NOMO-1 treated with dmso at 0.1 percent for 144 hours (cell line): ENCODE measurements at regions not wholly inside any gene's neighbourhood (a gene's known extent, or its start where the extent isn't known, plus 50 kb on each side); places are given as distances from the start of the nearest gene placed in this dataset.
"Not testable (repeated sequence)": the region's sequence is repeated elsewhere in the genome, so short reads cannot be mapped to it uniquely, and the experiment has no call there.

ENCODE experiments used
- DNase-seq: peaks from one replicate; lab custom pipeline; 2025; ENCODE audit not compliant: unreplicated experiment; lab: John Stamatoyannopoulos, UW

GRCh38 chr5:15346738-15347137 lies 153.2 kb upstream of the FBXL7 start:
- DNase-seq: no peak

GRCh38 chr5:15344954-15345353 lies 155.0 kb upstream of the FBXL7 start:
- no peak for DNase-seq

- DNase-seq: no peak
Observed at GRCh38 chr5:15338546-15338945, 161.4 kb upstream of the FBXL7 start.

- no peak for DNase-seq
Observed at GRCh38 chr5:15334551-15335266, 165.3 kb upstream of the FBXL7 start.

- DNase-seq: no peak
Observed at GRCh38 chr5:15333091-15333490, 166.9 kb upstream of the FBXL7 start.

GRCh38 chr5:15326932-15327331 lies 173.0 kb upstream of the FBXL7 start:
- DNase-seq: no peak

GRCh38 chr5:15326471-15326870 lies 173.5 kb upstream of the FBXL7 start:
- no peak for DNase-seq

- no peak for DNase-seq
Observed at GRCh38 chr5:15322421-15322820, 177.6 kb upstream of the FBXL7 start.

GRCh38 chr5:15321776-15322175 lies 178.2 kb upstream of the FBXL7 start:
- DNase-seq: no peak

- no peak for DNase-seq
Observed at GRCh38 chr5:15320871-15321270, 179.1 kb upstream of the FBXL7 start.

GRCh38 chr5:15304914-15305834 lies 194.8 kb upstream of the FBXL7 start:
- no peak for DNase-seq

GRCh38 chr5:15304066-15304731 lies 195.8 kb upstream of the FBXL7 start:
- no peak for DNase-seq

- no peak for DNase-seq
Observed at GRCh38 chr5:15300141-15300540, 199.8 kb upstream of the FBXL7 start.

GRCh38 chr5:15290953-15291352 lies 209.0 kb upstream of the FBXL7 start:
- DNase-seq: no peak

- DNase-seq: no peak
Observed at GRCh38 chr5:15286650-15287049, 213.3 kb upstream of the FBXL7 start.

GRCh38 chr5:15285901-15286583 lies 213.9 kb upstream of the FBXL7 start:
- no peak for DNase-seq

- DNase-seq: no peak
Observed at GRCh38 chr5:15284706-15285105, 215.3 kb upstream of the FBXL7 start.

GRCh38 chr5:15283076-15283475 lies 216.9 kb upstream of the FBXL7 start:
- DNase-seq: no peak

- no peak for DNase-seq
Observed at GRCh38 chr5:15282611-15283010, 217.4 kb upstream of the FBXL7 start.

GRCh38 chr5:15271596-15271995 lies 228.4 kb upstream of the FBXL7 start:
- DNase-seq: not testable (repeated sequence)

- DNase-seq: no peak
Observed at GRCh38 chr5:15267966-15268365, 232.0 kb upstream of the FBXL7 start.
